Liver (tissue), 3 donors: ENCODE measurements at regions not wholly inside any gene's neighbourhood (a gene's known extent, or its start where the extent isn't known, plus 50 kb on each side); places are given as distances from the start of the nearest gene placed in this dataset.
"Not testable (repeated sequence)": the region's sequence is repeated elsewhere in the genome, so short reads cannot be mapped to it uniquely, and the experiment has no call there.

Source experiments
- CTCF ChIP-seq: fragments of 150-350 bp; IDR thresholded peaks from 2 replicates; pipeline ENCODE4 v1.5.1; 2017; ENCODE audit warnings: improper control_type of control experiment, low read depth, low read length; ENCODE audit not compliant: missing input control
- EGR1 ChIP-seq, 2 donors: IDR thresholded peaks; 2 replicates each; pipeline ENCODE4 v1.6.1; 2016 to 2018; ENCODE audit warnings: antibody characterized with exemption in 2 of 2, low read depth in 2 of 2
- FOXA2 ChIP-seq: IDR thresholded peaks from 2 replicates; pipeline ENCODE4 v1.6.1; 2016; ENCODE audit warnings: antibody characterized with exemption
- MAX ChIP-seq: IDR thresholded peaks from 2 replicates; pipeline ENCODE4 v1.6.1; 2016; ENCODE audit warnings: antibody characterized with exemption
- RAD21 ChIP-seq, 2 donors: IDR thresholded peaks; 2 replicates each; pipeline ENCODE4 v1.6.1; 2016; ENCODE audit warnings: antibody characterized with exemption in 2 of 2, mild to moderate bottlenecking in 2 of 2
- REST ChIP-seq: IDR thresholded peaks from 2 replicates; pipeline ENCODE4 v1.6.1; 2016; ENCODE audit warnings: antibody characterized with exemption, mild to moderate bottlenecking
- TAF1 ChIP-seq: conservative IDR thresholded peaks from 2 replicates; pipeline ENCODE4 v1.6.1; 2016; ENCODE audit warnings: antibody characterized with exemption, mild to moderate bottlenecking
- YY1 ChIP-seq: IDR thresholded peaks from 2 replicates; pipeline ENCODE4 v1.6.1; 2016; ENCODE audit warnings: antibody characterized with exemption, mild to moderate bottlenecking
- donor health status: healthy.
- donor health status: healthy.

- not testable (repeated sequence) for TF ChIP-seq CTCF; YY1; EGR1 (IDR thresholded peaks at IDR 0.05; ENCODE audit: low read depth in 2 of 2); RAD21 (IDR thresholded peaks at IDR 0.05); MAX; FOXA2; TAF1; REST
Observed at GRCh38 chr17:26734775-26735174, 559.1 kb upstream of the WSB1 start.
